ENCODE measurements at regions not wholly inside any gene's neighbourhood (a gene's known extent, or its start where the extent isn't known, plus 50 kb on each side); places are given as distances from the start of the nearest gene placed in this dataset.

DNA sequence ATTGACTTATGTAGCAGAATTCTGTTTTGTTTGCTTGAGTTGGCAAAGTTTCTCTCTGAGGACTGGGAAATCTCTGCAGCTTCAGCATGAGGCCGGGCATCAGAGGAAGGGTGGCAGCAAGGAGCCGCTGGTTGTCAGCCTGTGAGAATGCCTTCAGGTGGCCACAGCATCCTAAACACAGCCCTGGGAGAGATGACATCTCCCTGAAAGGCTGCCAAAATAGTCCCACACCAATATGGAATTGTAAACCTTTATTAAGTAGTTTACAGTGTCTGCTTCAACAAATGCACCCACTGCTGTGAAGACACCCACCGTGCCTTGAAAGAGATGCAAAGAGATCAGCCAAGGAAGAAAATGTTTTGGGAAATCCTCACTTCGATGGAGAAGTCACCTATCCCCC lies 609.7 kb upstream of the ARRDC4 start:
- Mint-ChIP-seq H3K4me3 (ENCODE audit: unreplicated experiment) (no peak overlapping the region), H3K27me3 (ENCODE audit: unreplicated experiment) (peaks cover 3% of the 10 kb centered on the region), H3K4me1 (ENCODE audit: unreplicated experiment) (no peaks in the 10 kb centered on the region)

GRCh38 chr15:97383516-97383915 lies 577.0 kb upstream of the ARRDC4 start:
- TF ChIP-seq, protein P1, sequence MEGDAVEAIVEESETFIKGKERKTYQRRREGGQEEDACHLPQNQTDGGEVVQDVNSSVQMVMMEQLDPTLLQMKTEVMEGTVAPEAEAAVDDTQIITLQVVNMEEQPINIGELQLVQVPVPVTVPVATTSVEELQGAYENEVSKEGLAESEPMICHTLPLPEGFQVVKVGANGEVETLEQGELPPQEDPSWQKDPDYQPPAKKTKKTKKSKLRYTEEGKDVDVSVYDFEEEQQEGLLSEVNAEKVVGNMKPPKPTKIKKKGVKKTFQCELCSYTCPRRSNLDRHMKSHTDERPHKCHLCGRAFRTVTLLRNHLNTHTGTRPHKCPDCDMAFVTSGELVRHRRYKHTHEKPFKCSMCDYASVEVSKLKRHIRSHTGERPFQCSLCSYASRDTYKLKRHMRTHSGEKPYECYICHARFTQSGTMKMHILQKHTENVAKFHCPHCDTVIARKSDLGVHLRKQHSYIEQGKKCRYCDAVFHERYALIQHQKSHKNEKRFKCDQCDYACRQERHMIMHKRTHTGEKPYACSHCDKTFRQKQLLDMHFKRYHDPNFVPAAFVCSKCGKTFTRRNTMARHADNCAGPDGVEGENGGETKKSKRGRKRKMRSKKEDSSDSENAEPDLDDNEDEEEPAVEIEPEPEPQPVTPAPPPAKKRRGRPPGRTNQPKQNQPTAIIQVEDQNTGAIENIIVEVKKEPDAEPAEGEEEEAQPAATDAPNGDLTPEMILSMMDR (IDR thresholded peaks at IDR 0.05), result no peak
- no peaks in the 10 kb centered on the region for H3K36me3 Mint-ChIP-seq (ENCODE audit: unreplicated experiment)
- H3K4me3 Mint-ChIP-seq (ENCODE audit: unreplicated experiment), result no peak overlapping the region
- no peaks in the 10 kb centered on the region for H3K4me1 Mint-ChIP-seq (ENCODE audit: unreplicated experiment)
- no peak for DNase-seq (ENCODE audit: extremely low spot score, unreplicated experiment)
- no peak overlapping the region for H3K27ac Mint-ChIP-seq (ENCODE audit: unreplicated experiment)
- H3K27me3 Mint-ChIP-seq (ENCODE audit: unreplicated experiment), result no peaks in the 10 kb centered on the region
- peaks cover 8% of the 10 kb centered on the region for H3K9me3 Mint-ChIP-seq (ENCODE audit: unreplicated experiment)

More for the DNA sequence above, 609.7 kb upstream of the ARRDC4 start:
- H3K36me3 Mint-ChIP-seq (ENCODE audit: unreplicated experiment), result no peaks in the 10 kb centered on the region
- H3K9me3 Mint-ChIP-seq (ENCODE audit: unreplicated experiment), result peaks cover 6% of the 10 kb centered on the region
- no peak overlapping the region for H3K27ac Mint-ChIP-seq (ENCODE audit: unreplicated experiment)
- DNase-seq (ENCODE audit: extremely low spot score, unreplicated experiment), result no peak
- TF ChIP-seq, protein P1 (IDR thresholded peaks at IDR 0.05), result no peak

GRCh38 chr15:97386940-97387339 lies 573.6 kb upstream of the ARRDC4 start:
- Mint-ChIP-seq H3K9me3 (ENCODE audit: unreplicated experiment) (peaks cover 4% of the 10 kb centered on the region), H3K36me3 (ENCODE audit: unreplicated experiment) (no peaks in the 10 kb centered on the region)

GRCh38 chr15:97401195-97401594 lies 559.3 kb upstream of the ARRDC4 start:
- H3K4me3 Mint-ChIP-seq (ENCODE audit: unreplicated experiment), result no peak overlapping the region
- no peak overlapping the region for H3K27ac Mint-ChIP-seq (ENCODE audit: unreplicated experiment)
- no peaks in the 10 kb centered on the region for H3K4me1 Mint-ChIP-seq (ENCODE audit: unreplicated experiment)
- H3K27me3 Mint-ChIP-seq (ENCODE audit: unreplicated experiment), result no peaks in the 10 kb centered on the region
- no peaks in the 10 kb centered on the region for H3K9me3 Mint-ChIP-seq (ENCODE audit: unreplicated experiment)
- TF ChIP-seq, protein P1 (IDR thresholded peaks at IDR 0.05), result no peak
- no peaks in the 10 kb centered on the region for H3K36me3 Mint-ChIP-seq (ENCODE audit: unreplicated experiment)
- no peak for DNase-seq (ENCODE audit: extremely low spot score, unreplicated experiment)

More at GRCh38 chr15:97386940-97387339, 573.6 kb upstream of the ARRDC4 start:
- TF ChIP-seq, protein P1 (IDR thresholded peaks at IDR 0.05), result no peak
- no peak for DNase-seq (ENCODE audit: extremely low spot score, unreplicated experiment)
- Mint-ChIP-seq H3K27me3 (ENCODE audit: unreplicated experiment) (no peaks in the 10 kb centered on the region), H3K4me1 (ENCODE audit: unreplicated experiment) (no peaks in the 10 kb centered on the region), H3K4me3 (ENCODE audit: unreplicated experiment) (no peak overlapping the region), H3K27ac (ENCODE audit: unreplicated experiment) (no peak overlapping the region)

- Mint-ChIP-seq H3K27ac (ENCODE audit: unreplicated experiment) (no peak overlapping the region), H3K36me3 (ENCODE audit: unreplicated experiment) (no peaks in the 10 kb centered on the region), H3K9me3 (ENCODE audit: unreplicated experiment) (no peaks in the 10 kb centered on the region), H3K27me3 (ENCODE audit: unreplicated experiment) (no peaks in the 10 kb centered on the region), H3K4me3 (ENCODE audit: unreplicated experiment) (no peak overlapping the region), H3K4me1 (ENCODE audit: unreplicated experiment) (no peaks in the 10 kb centered on the region)
- DNase-seq (ENCODE audit: extremely low spot score, unreplicated experiment), result no peak
- TF ChIP-seq, protein P1 (IDR thresholded peaks at IDR 0.05), result no peak
Observed at GRCh38 chr15:97401970-97402369, 558.5 kb upstream of the ARRDC4 start.

All from osteocyte (in vitro differentiated cells).